HepG2 (cell line): ENCODE measurements at regions not wholly inside any gene's neighbourhood (a gene's known extent, or its start where the extent isn't known, plus 50 kb on each side); places are given as distances from the start of the nearest gene placed in this dataset.
"Not testable (repeated sequence)": the region's sequence is repeated elsewhere in the genome, so short reads cannot be mapped to it uniquely, and the experiment has no call there.

Experiments used
- ATF6 ChIP-seq: sonication (generic); formaldehyde crosslinking; conservative IDR thresholded peaks from 2 replicates; pipeline ENCODE4 v1.4.0; 2020; ENCODE audit warnings: missing genetic modification reagents
- KDM1A ChIP-seq: IDR thresholded peaks from 2 replicates; pipeline ENCODE4 v1.6.1; 2016; ENCODE audit warnings: missing compliant biosample characterization
- MTERF4 ChIP-seq: sonication (generic); formaldehyde crosslinking; IDR thresholded peaks from 2 replicates; pipeline ENCODE4 v1.8.0; 2023; ENCODE audit warnings: mild to moderate bottlenecking, missing genetic modification reagents
- MYC ChIP-seq: sonication (generic); formaldehyde crosslinking; IDR thresholded peaks from 2 replicates; pipeline ENCODE4 v1.9.0; 2021; ENCODE audit warnings: missing genetic modification reagents, borderline replicate concordance
- NR2F6 ChIP-seq, 2 experiments: IDR thresholded peaks; 2 replicates each; pipeline ENCODE4 v1.6.1; 2016; ENCODE audit warnings: antibody characterized with exemption in 1 of 2, mild to moderate bottlenecking in 1 of 2
- POLR2AphosphoS5 ChIP-seq: IDR thresholded peaks from 2 replicates; pipeline ENCODE4 v1.6.1; 2012; ENCODE audit warnings: low read depth, low read length
- UBTF ChIP-seq: sonication (generic); formaldehyde crosslinking; IDR thresholded peaks from 2 replicates; pipeline ENCODE4 v1.4.0; 2020; ENCODE audit warnings: mild to moderate bottlenecking, missing genetic modification reagents
- ZFP90 ChIP-seq: sonication (generic); formaldehyde crosslinking; IDR thresholded peaks from 2 replicates; pipeline ENCODE4 v1.8.0; 2022; ENCODE audit warnings: missing genetic modification reagents, mild to moderate bottlenecking, inconsistent platforms, borderline replicate concordance
- ZNF207 ChIP-seq: fragments of 450-650 bp; IDR thresholded peaks from 2 replicates; pipeline ENCODE4 v1.6.1; 2016; ENCODE audit warnings: antibody characterized with exemption, borderline replicate concordance
- ZNF343 ChIP-seq: sonication (generic); formaldehyde crosslinking; IDR thresholded peaks from 2 replicates; pipeline ENCODE4 v1.4.0; 2020; ENCODE audit warnings: mild to moderate bottlenecking, missing genetic modification reagents
- ZNF547 ChIP-seq: sonication (generic); formaldehyde crosslinking; IDR thresholded peaks from 2 replicates; pipeline ENCODE4 v1.5.1; 2020; ENCODE audit warnings: mild to moderate bottlenecking, missing genetic modification reagents

- TF ChIP-seq MYC; ZFP90 (CRISPR knock-in tag); ZNF343; POLR2AphosphoS5; UBTF (CRISPR knock-in tag); MTERF4 (CRISPR knock-in tag); KDM1A (CRISPR knock-in tag); NR2F6 (IDR thresholded peaks at IDR 0.05); NR2F6 (CRISPR knock-in tag; IDR thresholded peaks at IDR 0.05); ATF6; ZNF207; ZNF547 (CRISPR knock-in tag): not testable (repeated sequence)
These were observed 2588.5 kb upstream of the TPTE start for GRCh38 chr21:7932834-7933233.
